ENCODE measurements at regions not wholly inside any gene's neighbourhood (a gene's known extent, or its start where the extent isn't known, plus 50 kb on each side); places are given as distances from the start of the nearest gene placed in this dataset.

DNA sequence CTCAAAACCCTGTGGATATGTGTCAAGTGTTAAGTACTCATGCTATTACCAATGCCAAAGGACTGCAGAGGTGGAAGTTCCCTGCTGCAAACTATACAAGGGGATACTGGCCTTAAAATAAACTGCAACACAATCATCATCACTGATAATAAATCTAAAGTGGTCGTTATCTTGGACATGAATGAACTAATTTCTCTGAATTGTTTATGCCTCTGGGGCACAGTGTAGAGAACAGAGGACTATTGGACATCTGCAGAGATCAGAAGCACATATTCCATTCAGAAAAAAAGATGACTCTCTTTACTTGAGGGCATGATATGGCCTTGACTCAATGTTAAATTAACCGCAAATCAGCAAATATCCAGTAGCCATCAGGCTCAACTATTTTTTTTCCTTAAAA, 542.6 kb upstream of the IGFBP7 start:
- no peak overlapping the region for H3K23ac ChIP-seq (ENCODE audit: insufficient read length, low read depth, low read length)
- no peaks in the 10 kb centered on the region for H3K36me3 Mint-ChIP-seq (ENCODE audit: insufficient read depth in 1 of 3, low read depth in 3 of 3)

More for the DNA sequence above, 542.6 kb upstream of the IGFBP7 start:
- Histone ChIP-seq H3K4me1 (ENCODE audit: insufficient read depth, low read length) (no peaks in the 10 kb centered on the region), H3K9me3 (ENCODE audit: control insufficient read depth, low read depth, low read length) (no peaks in the 10 kb centered on the region), H4K91ac (ENCODE audit: insufficient read length, low read depth, low read length) (no peak overlapping the region), H2BK20ac (ENCODE audit: low read depth, low read length, poor library complexity, severe bottlenecking) (no peak overlapping the region), H2BK15ac (ENCODE audit: low read depth, low read length) (no peak overlapping the region), H2BK12ac (ENCODE audit: insufficient read length, low read depth, low read length) (no peak overlapping the region), H2BK5ac (ENCODE audit: insufficient read length, low read length) (no peak overlapping the region), H2AFZ (ENCODE audit: low read length) (no peak overlapping the region), H2BK120ac (ENCODE audit: low read depth, low read length, poor library complexity, severe bottlenecking) (no peak overlapping the region), H4K8ac (replicated peaks; ENCODE audit: insufficient read length, low read depth, low read length) (no peak overlapping the region), H3T11ph (ENCODE audit: low read length) (no peak overlapping the region), H4K20me1 (ENCODE audit: control insufficient read depth, insufficient read depth, insufficient read length) (no peaks in the 10 kb centered on the region), H3K14ac (ENCODE audit: insufficient read depth, low read length) (no peak overlapping the region), H3K79me2 (ENCODE audit: insufficient read depth, low read length) (no peaks in the 10 kb centered on the region), H2AK5ac (ENCODE audit: insufficient read length, low read length) (no peak overlapping the region), H3K4ac (ENCODE audit: low read depth, low read length) (no peak overlapping the region), H3K56ac (ENCODE audit: insufficient read length, low read depth, low read length) (no peak overlapping the region), H3K27ac (ENCODE audit: insufficient read length, low read depth, low read length) (no peak overlapping the region), H3K9ac (ENCODE audit: extremely low read depth, insufficient read length, low read length) (no peak overlapping the region), H3K27me3 (ENCODE audit: insufficient read depth, low read length) (no peaks in the 10 kb centered on the region), H3K79me1 (ENCODE audit: insufficient read depth, low read depth, low read length, poor library complexity, severe bottlenecking) (no peaks in the 10 kb centered on the region), H3K18ac (ENCODE audit: insufficient read length, low read depth, low read length) (no peak overlapping the region), H3K4me2 (ENCODE audit: insufficient read depth, insufficient read length, low read length) (no peak overlapping the region), H3K23me2 (ENCODE audit: insufficient read length, low read depth, low read length, poor library complexity, severe bottlenecking) (no peaks in the 10 kb centered on the region), H4K5ac (ENCODE audit: insufficient read length, low read depth, low read length) (no peak overlapping the region)
- no peak for DNase-seq
- Mint-ChIP-seq H3K4me1 (0 out of 4 replicates have a peak, but pooled peaks cover 0 to 2% of the 10 kb centered on the region in 2 experiments), H3K27ac (no peak overlapping the region), H3K9me3 (no peaks in the 10 kb centered on the region), H3K27me3 (ENCODE audit: low read depth) (no peaks in the 10 kb centered on the region), H3K4me3 (no peak overlapping the region)
- WGBS (ENCODE audit: extremely low coverage, insufficient read length, low lambda C conversion rate) = no CpG with 5 or more reads among the region's 2 CpGs
- TF ChIP-seq, protein P1, sequence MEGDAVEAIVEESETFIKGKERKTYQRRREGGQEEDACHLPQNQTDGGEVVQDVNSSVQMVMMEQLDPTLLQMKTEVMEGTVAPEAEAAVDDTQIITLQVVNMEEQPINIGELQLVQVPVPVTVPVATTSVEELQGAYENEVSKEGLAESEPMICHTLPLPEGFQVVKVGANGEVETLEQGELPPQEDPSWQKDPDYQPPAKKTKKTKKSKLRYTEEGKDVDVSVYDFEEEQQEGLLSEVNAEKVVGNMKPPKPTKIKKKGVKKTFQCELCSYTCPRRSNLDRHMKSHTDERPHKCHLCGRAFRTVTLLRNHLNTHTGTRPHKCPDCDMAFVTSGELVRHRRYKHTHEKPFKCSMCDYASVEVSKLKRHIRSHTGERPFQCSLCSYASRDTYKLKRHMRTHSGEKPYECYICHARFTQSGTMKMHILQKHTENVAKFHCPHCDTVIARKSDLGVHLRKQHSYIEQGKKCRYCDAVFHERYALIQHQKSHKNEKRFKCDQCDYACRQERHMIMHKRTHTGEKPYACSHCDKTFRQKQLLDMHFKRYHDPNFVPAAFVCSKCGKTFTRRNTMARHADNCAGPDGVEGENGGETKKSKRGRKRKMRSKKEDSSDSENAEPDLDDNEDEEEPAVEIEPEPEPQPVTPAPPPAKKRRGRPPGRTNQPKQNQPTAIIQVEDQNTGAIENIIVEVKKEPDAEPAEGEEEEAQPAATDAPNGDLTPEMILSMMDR (conservative IDR thresholded peaks at IDR 0.05) = no peak
